Activated B cell treated with CpG ODN at 0.5 μM for 24 hours (primary cell): ENCODE measurements at regions not wholly inside any gene's neighbourhood (a gene's known extent, or its start where the extent isn't known, plus 50 kb on each side); places are given as distances from the start of the nearest gene placed in this dataset.

Source experiments
- ATAC-seq: fragments of 200-7000 bp; cut with Tn5 transposase; one replicate; pipeline ENCODE4 v1.10.0; 2021; ENCODE audit warnings: low read depth, mild to moderate bottlenecking, moderate library complexity
- CTCF ChIA-PET: fragments of 350-600 bp; sonication (Branson Sonifier 250); formaldehyde crosslinking; loops from one replicate; lab custom pipeline; 2021; ENCODE audit warnings: antibody characterized with exemption; lab: Charles Lee
- POLR2A ChIA-PET: fragments of 350-600 bp; sonication (Branson Sonifier 250); formaldehyde crosslinking; loops from one replicate; lab custom pipeline; 2021; ENCODE audit warnings: antibody characterized with exemption; lab: Charles Lee
- DNase-seq: peaks from one replicate; pipeline ENCODE4 v3.0.0; 2022
- H3K27ac Mint-ChIP-seq: one replicate; pipeline ENCODE4 v1.8.0; 2020; ENCODE audit warnings: mixed read lengths
- H3K27me3 Mint-ChIP-seq: one replicate; pipeline ENCODE4 v1.8.0; 2021; ENCODE audit warnings: mixed read lengths
- H3K36me3 Mint-ChIP-seq: one replicate; pipeline ENCODE4 v1.8.0; 2021; ENCODE audit warnings: low read depth, mixed read lengths
- H3K4me1 Mint-ChIP-seq: one replicate; pipeline ENCODE4 v1.8.0; 2021; ENCODE audit warnings: mixed read lengths
- H3K4me3 Mint-ChIP-seq: one replicate; pipeline ENCODE4 v1.8.0; 2020; ENCODE audit warnings: mild to moderate bottlenecking, mixed read lengths
- H3K9me3 Mint-ChIP-seq: one replicate; pipeline ENCODE4 v1.8.0; 2020; ENCODE audit warnings: mixed read lengths
- CTCF ChIP-seq: fragments of 200-600 bp; IDR thresholded peaks from one replicate; pipeline ENCODE4 v1.8.0; 2022; ENCODE audit warnings: antibody characterized with exemption, mild to moderate bottlenecking
- intact Hi-C: fragments of 100-400 bp; cut with micrococcal nuclease; formaldehyde crosslinking; loops from one replicate; pipeline ENCODE4 v1.15.1; 2024

GRCh38 chr12:107571492-107571891, 114.1 kb upstream of the PWP1 start:
- no peak overlapping the region for H3K4me3 Mint-ChIP-seq
- DNase-seq (no peak), ATAC-seq (no peak)
- H3K4me1 Mint-ChIP-seq: peaks cover 2% of the 10 kb centered on the region
- POLR2A ChIA-PET: no interaction called here
- CTCF ChIA-PET: no interaction called here
- no peaks in the 10 kb centered on the region for H3K9me3 Mint-ChIP-seq
- H3K27ac Mint-ChIP-seq: no peak overlapping the region
- H3K27me3 Mint-ChIP-seq: peaks cover 1% of the 10 kb centered on the region
- intact Hi-C loops: no loop called here
- TF ChIP-seq CTCF: no peak
- no peaks in the 10 kb centered on the region for H3K36me3 Mint-ChIP-seq

GRCh38 chr12:107574691-107575090, 110.9 kb upstream of the PWP1 start:
- no peak for TF ChIP-seq CTCF
- H3K9me3 Mint-ChIP-seq: no peaks in the 10 kb centered on the region
- no peaks in the 10 kb centered on the region for H3K36me3 Mint-ChIP-seq
- ATAC-seq (no peak), DNase-seq (no peak)
- H3K27ac Mint-ChIP-seq: no peak overlapping the region
- no peak overlapping the region for H3K4me3 Mint-ChIP-seq
- ChIA-PET POLR2A (no interaction called here), CTCF (no interaction called here)
- intact Hi-C loops: no loop called here
- no peaks in the 10 kb centered on the region for H3K4me1 Mint-ChIP-seq
- H3K27me3 Mint-ChIP-seq: peaks cover 4% of the 10 kb centered on the region

- POLR2A ChIA-PET: no interaction called here
- TF ChIP-seq CTCF: no peak
- intact Hi-C loops: no loop called here
- Mint-ChIP-seq H3K27me3 (peaks cover 3% of the 10 kb centered on the region), H3K4me3 (no peak overlapping the region), H3K4me1 (no peaks in the 10 kb centered on the region), H3K9me3 (no peaks in the 10 kb centered on the region), H3K36me3 (no peaks in the 10 kb centered on the region), H3K27ac (no peak overlapping the region)
- CTCF ChIA-PET: no interaction called here
- ATAC-seq (no peak), DNase-seq (no peak)
Observed at GRCh38 chr12:107580750-107581618, 104.6 kb upstream of the PWP1 start.

DNA sequence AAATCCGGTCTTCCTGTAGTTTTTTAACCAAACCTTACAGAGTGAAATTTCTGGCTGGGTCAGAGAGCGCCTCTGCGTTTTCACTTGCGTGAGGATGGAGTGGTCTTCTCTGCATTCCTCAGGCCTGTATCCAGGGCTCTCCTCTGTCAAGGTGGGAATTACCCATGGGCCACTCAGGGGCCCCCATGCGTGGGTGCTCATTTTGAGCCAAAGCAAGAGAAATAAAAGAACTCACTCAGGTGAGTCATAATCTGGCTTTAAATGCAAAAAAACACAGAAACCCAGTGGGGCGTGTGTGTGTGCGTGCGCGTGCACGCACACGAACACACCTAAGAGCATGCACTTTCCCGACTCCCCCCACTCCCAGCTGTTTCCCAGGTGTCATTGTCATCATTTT, 104.0 kb upstream of the PWP1 start:
- H3K27ac Mint-ChIP-seq: no peak overlapping the region
- ATAC-seq (no peak), DNase-seq (no peak)
- no peak for TF ChIP-seq CTCF
- H3K9me3 Mint-ChIP-seq: no peaks in the 10 kb centered on the region
- no peaks in the 10 kb centered on the region for H3K36me3 Mint-ChIP-seq
- intact Hi-C loops: no loop called here
- no peaks in the 10 kb centered on the region for H3K4me1 Mint-ChIP-seq
- H3K27me3 Mint-ChIP-seq: peaks cover 7% of the 10 kb centered on the region
- ChIA-PET CTCF (no interaction called here), POLR2A (no interaction called here)
- H3K4me3 Mint-ChIP-seq: no peak overlapping the region

GRCh38 chr12:107583551-107583950, 102.0 kb upstream of the PWP1 start:
- Mint-ChIP-seq H3K27ac (no peak overlapping the region), H3K4me1 (no peaks in the 10 kb centered on the region), H3K4me3 (no peak overlapping the region), H3K36me3 (no peaks in the 10 kb centered on the region), H3K9me3 (peaks cover 8% of the 10 kb centered on the region), H3K27me3 (peaks cover 12% of the 10 kb centered on the region)
- no peak for ATAC-seq
- ChIA-PET CTCF (no interaction called here), POLR2A (no interaction called here)
- DNase-seq: no peak
- TF ChIP-seq CTCF: no peak
- intact Hi-C loops: no loop called here
